ENCODE measurements at regions not wholly inside any gene's neighbourhood (a gene's known extent, or its start where the extent isn't known, plus 50 kb on each side); places are given as distances from the start of the nearest gene placed in this dataset.
A peak's percentile ranks its signal among the peaks of the same experiment; 100 is the strongest.

- DNase-seq: no peak
Measured at GRCh38 chr9:69955536-69956355, 87.9 kb upstream of the MAMDC2 start.

GRCh38 chr9:69961843-69962242 is 81.8 kb upstream of the MAMDC2 start:
- DNase-seq: no peak

GRCh38 chr9:69963803-69964202 is 79.8 kb upstream of the MAMDC2 start:
- no peak for DNase-seq

GRCh38 chr9:69964446-69964845 is 79.2 kb upstream of the MAMDC2 start:
- DNase-seq: no peak

GRCh38 chr9:69965416-69966145 is 78.1 kb upstream of the MAMDC2 start:
- DNase-seq: no peak

- DNase-seq: no peak
Measured at GRCh38 chr9:69967344-69967743, 76.3 kb upstream of the MAMDC2 start.

- no peak for DNase-seq
Measured at GRCh38 chr9:69970001-69970533, 73.6 kb upstream of the MAMDC2 start.

- peak; percentile 45 for DNase-seq
Measured at GRCh38 chr9:69971643-69972449, 71.8 kb upstream of the MAMDC2 start.

GRCh38 chr9:69975681-69976080 is 68.0 kb upstream of the MAMDC2 start:
- DNase-seq: no peak

- no peak for DNase-seq
Measured at GRCh38 chr9:69976152-69976551, 67.5 kb upstream of the MAMDC2 start.

- no peak for DNase-seq
Measured at GRCh38 chr9:69980041-69980440, 63.6 kb upstream of the MAMDC2 start.

- no peak for DNase-seq
Measured at GRCh38 chr9:69980591-69980990, 63.1 kb upstream of the MAMDC2 start.

GRCh38 chr9:69981686-69982445 is 61.8 kb upstream of the MAMDC2 start:
- peak; percentile 29 for DNase-seq

- DNase-seq: no peak
Measured at GRCh38 chr9:69984831-69985230, 58.8 kb upstream of the MAMDC2 start.

- DNase-seq: no peak
Measured at GRCh38 chr9:69985971-69986370, 57.7 kb upstream of the MAMDC2 start.

- DNase-seq: no peak
Measured at GRCh38 chr9:69986970-69987369, 56.7 kb upstream of the MAMDC2 start.

GRCh38 chr9:69987457-69987856 is 56.2 kb upstream of the MAMDC2 start:
- DNase-seq: no peak

- DNase-seq: no peak
Measured at GRCh38 chr9:69993110-69993509, 50.5 kb upstream of the MAMDC2 start.
